Prostate gland (tissue), 2 donors: ENCODE measurements at regions not wholly inside any gene's neighbourhood (a gene's known extent, or its start where the extent isn't known, plus 50 kb on each side); places are given as distances from the start of the nearest gene placed in this dataset.

Experiments
- POLR2AphosphoS5 ChIP-seq: sonication (generic); formaldehyde crosslinking; IDR thresholded peaks from one replicate; pipeline ENCODE4 v1.6.1; 2017; ENCODE audit warnings: antibody characterized with exemption
- TF ChIP-seq, protein P1 (sequence below), 4 experiments: fragments of 200-600 bp in 2 of 4; fragments of 450-650 bp in 2 of 4; sonication (generic) in 2 of 4; IDR thresholded peaks; 1 replicate in 3 of 4; 2 replicates in 1 of 4; pipeline ENCODE4 v1.5.1; 2016 to 2019; ENCODE audit warnings: antibody characterized with exemption in 4 of 4, mild to moderate bottlenecking in 2 of 4, moderate library complexity in 2 of 4

DNA sequence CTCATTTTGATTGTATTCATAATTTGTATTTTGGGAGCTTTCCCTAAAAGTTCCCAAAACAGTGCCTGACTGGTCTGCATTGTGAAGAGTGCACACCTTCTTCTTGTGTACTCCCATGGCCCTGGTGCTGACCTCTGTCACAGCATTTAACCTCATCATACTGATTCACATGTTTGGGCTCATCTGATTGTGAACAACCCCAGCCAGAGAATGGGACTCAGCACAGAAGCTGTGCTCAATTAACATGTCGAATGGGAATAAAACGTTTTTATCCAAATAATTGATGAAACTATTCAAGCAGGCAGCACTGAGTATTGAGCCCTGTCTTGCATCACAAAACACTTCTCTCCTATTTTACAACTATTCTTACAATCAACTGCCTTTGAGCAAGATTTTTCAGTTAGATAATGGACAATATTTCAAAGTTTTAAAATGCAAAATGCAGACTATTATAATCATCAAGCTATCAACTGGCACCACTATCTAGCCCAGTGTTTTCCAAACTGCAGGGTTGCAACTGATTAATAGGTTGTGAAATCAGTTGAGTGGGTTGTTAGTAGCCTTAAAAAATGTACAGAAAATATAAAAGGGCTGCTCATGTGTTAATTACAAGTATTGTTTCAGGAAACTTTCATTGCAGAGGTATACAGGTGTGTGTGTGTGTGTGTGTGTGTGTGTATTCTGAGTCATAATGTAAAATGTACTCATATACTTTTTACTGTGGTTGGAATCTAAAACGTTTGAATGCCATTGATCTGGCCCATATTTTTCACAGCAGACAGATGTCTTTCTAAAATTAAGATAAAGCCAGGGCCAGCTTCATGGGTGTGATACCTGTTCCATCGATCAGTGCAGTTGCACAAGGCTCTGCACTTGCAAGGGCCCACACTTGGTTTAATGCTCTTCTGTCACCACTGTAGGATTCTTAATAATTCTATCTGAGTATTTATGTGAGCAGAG lies 190.5 kb downstream of the PIK3R1 start:
- TF ChIP-seq, protein P1, sequence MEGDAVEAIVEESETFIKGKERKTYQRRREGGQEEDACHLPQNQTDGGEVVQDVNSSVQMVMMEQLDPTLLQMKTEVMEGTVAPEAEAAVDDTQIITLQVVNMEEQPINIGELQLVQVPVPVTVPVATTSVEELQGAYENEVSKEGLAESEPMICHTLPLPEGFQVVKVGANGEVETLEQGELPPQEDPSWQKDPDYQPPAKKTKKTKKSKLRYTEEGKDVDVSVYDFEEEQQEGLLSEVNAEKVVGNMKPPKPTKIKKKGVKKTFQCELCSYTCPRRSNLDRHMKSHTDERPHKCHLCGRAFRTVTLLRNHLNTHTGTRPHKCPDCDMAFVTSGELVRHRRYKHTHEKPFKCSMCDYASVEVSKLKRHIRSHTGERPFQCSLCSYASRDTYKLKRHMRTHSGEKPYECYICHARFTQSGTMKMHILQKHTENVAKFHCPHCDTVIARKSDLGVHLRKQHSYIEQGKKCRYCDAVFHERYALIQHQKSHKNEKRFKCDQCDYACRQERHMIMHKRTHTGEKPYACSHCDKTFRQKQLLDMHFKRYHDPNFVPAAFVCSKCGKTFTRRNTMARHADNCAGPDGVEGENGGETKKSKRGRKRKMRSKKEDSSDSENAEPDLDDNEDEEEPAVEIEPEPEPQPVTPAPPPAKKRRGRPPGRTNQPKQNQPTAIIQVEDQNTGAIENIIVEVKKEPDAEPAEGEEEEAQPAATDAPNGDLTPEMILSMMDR (IDR thresholded peaks at IDR 0.05): no peak
- TF ChIP-seq POLR2AphosphoS5: no peak
